GM12865 (cell line): ENCODE measurements at regions not wholly inside any gene's neighbourhood (a gene's known extent, or its start where the extent isn't known, plus 50 kb on each side); places are given as distances from the start of the nearest gene placed in this dataset.

ENCODE experiments used
- DNase-seq: peaks from one replicate; pipeline ENCODE4 v3.0.0; 2010; ENCODE audit warnings: low read depth
- H3K4me3 ChIP-seq: 2 replicates; pipeline ENCODE4 v1.5.1; 2011; ENCODE audit warnings: mild to moderate bottlenecking, low read depth, low read length, control low read depth
- CTCF ChIP-seq: IDR thresholded peaks from 2 replicates; pipeline ENCODE4 v1.5.1; 2011; ENCODE audit warnings: low read length, control low read depth, low read depth, inconsistent platforms; ENCODE audit not compliant: insufficient read depth; ENCODE audit errors: missing control alignments

- TF ChIP-seq CTCF = no peak
- H3K4me3 ChIP-seq = no peak overlapping the region
- DNase-seq = no peak
Observed at GRCh38 chr9:79154806-79155205, 417.0 kb upstream of the TLE4 start.

GRCh38 chr9:79155308-79155707, 416.5 kb upstream of the TLE4 start:
- TF ChIP-seq CTCF = no peak
- H3K4me3 ChIP-seq = no peak overlapping the region
- DNase-seq = no peak

- no peak overlapping the region for H3K4me3 ChIP-seq
- no peak for DNase-seq
- TF ChIP-seq CTCF = no peak
Observed at GRCh38 chr9:79163544-79163943, 408.2 kb upstream of the TLE4 start.

GRCh38 chr9:79164406-79164805, 407.4 kb upstream of the TLE4 start:
- H3K4me3 ChIP-seq = no peak overlapping the region
- DNase-seq = no peak
- no peak for TF ChIP-seq CTCF

- H3K4me3 ChIP-seq = no peak overlapping the region
- DNase-seq = no peak
- no peak for TF ChIP-seq CTCF
Observed at GRCh38 chr9:79165020-79165780, 406.6 kb upstream of the TLE4 start.

- TF ChIP-seq CTCF = no peak
- no peak overlapping the region for H3K4me3 ChIP-seq
- no peak for DNase-seq
Observed at GRCh38 chr9:79166005-79166404, 405.8 kb upstream of the TLE4 start.

GRCh38 chr9:79170643-79171042, 401.1 kb upstream of the TLE4 start:
- no peak for DNase-seq
- no peak for TF ChIP-seq CTCF
- no peak overlapping the region for H3K4me3 ChIP-seq
